Body of pancreas (tissue), 4 donors: ENCODE measurements at regions not wholly inside any gene's neighbourhood (a gene's known extent, or its start where the extent isn't known, plus 50 kb on each side); places are given as distances from the start of the nearest gene placed in this dataset.

Source experiments
- POLR2A ChIP-seq, 3 donors: fragments of 450-650 bp; IDR thresholded peaks; one replicate each; pipeline ENCODE4 v1.6.1; 2016; ENCODE audit warnings: antibody characterized with exemption in 3 of 3, mild to moderate bottlenecking in 2 of 3
- TF ChIP-seq, protein P1 (sequence below), 7 experiments: fragments of 450-650 bp in 4 of 7; fragments of 200-600 bp in 3 of 7; sonication (generic) in 3 of 7; IDR thresholded peaks; one replicate each; pipeline ENCODE4 v1.5.1; 2016 to 2019; ENCODE audit warnings: antibody characterized with exemption in 7 of 7

DNA sequence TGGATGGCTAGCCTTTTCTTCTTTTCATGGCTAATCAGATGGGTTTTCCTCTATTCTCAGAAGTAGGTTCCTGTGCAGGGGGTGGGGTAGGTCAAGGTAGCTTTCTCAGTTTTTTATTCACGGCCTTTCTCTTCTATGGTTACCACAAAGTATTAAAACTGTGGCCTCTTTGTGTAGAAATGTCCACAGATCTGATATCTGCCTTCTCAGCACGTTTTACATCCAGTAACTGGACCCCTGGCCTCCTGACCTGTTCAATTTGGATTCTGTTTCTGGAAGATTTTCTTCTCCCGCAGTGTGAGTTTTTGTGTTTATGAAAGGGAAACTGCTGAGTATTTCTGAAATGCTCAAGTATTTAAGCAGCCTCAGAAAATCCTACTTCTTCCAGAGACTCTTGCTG is 688.5 kb downstream of the RAPGEF2 start:
- TF ChIP-seq POLR2A (IDR thresholded peaks at IDR 0.05), result no peak
- TF ChIP-seq, protein P1, sequence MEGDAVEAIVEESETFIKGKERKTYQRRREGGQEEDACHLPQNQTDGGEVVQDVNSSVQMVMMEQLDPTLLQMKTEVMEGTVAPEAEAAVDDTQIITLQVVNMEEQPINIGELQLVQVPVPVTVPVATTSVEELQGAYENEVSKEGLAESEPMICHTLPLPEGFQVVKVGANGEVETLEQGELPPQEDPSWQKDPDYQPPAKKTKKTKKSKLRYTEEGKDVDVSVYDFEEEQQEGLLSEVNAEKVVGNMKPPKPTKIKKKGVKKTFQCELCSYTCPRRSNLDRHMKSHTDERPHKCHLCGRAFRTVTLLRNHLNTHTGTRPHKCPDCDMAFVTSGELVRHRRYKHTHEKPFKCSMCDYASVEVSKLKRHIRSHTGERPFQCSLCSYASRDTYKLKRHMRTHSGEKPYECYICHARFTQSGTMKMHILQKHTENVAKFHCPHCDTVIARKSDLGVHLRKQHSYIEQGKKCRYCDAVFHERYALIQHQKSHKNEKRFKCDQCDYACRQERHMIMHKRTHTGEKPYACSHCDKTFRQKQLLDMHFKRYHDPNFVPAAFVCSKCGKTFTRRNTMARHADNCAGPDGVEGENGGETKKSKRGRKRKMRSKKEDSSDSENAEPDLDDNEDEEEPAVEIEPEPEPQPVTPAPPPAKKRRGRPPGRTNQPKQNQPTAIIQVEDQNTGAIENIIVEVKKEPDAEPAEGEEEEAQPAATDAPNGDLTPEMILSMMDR (IDR thresholded peaks at IDR 0.05), result no peak
